Lower leg skin (tissue), 3 donors: ENCODE measurements at regions not wholly inside any gene's neighbourhood (a gene's known extent, or its start where the extent isn't known, plus 50 kb on each side); places are given as distances from the start of the nearest gene placed in this dataset.

Source experiments
- POLR2A ChIP-seq, 2 donors: fragments of 450-650 bp; IDR thresholded peaks; one replicate each; pipeline ENCODE4 v1.6.1; 2016 to 2017; ENCODE audit warnings: antibody characterized with exemption in 2 of 2, mild to moderate bottlenecking in 1 of 2, moderate library complexity in 1 of 2
- TF ChIP-seq, protein P1 (sequence below), 3 donors: fragments of 450-650 bp; IDR thresholded peaks; one replicate each; pipeline ENCODE4 v1.5.1; 2016; ENCODE audit warnings: antibody characterized with exemption in 3 of 3, mild to moderate bottlenecking in 3 of 3, moderate library complexity in 2 of 3

DNA sequence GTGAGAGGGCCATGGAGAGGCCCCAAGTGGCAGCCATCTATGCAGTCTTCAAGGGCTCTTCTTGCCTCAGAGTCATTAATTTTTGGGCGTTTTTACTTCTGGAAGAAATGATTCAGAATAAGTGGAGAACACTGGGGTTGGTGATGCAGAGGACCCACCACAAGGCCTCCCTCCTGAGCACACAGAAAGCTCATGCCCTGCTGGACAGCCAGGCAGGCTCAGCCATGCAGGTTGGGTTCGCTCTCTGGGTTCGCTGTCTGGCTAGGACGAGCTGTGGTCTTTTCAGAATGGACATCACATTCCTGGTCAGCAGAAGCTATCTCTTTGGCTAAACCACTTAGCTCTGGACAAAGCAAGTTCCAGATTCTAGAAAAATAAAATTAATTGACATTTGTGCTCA lies 480.8 kb downstream of the RPS24 start:
- TF ChIP-seq, protein P1, sequence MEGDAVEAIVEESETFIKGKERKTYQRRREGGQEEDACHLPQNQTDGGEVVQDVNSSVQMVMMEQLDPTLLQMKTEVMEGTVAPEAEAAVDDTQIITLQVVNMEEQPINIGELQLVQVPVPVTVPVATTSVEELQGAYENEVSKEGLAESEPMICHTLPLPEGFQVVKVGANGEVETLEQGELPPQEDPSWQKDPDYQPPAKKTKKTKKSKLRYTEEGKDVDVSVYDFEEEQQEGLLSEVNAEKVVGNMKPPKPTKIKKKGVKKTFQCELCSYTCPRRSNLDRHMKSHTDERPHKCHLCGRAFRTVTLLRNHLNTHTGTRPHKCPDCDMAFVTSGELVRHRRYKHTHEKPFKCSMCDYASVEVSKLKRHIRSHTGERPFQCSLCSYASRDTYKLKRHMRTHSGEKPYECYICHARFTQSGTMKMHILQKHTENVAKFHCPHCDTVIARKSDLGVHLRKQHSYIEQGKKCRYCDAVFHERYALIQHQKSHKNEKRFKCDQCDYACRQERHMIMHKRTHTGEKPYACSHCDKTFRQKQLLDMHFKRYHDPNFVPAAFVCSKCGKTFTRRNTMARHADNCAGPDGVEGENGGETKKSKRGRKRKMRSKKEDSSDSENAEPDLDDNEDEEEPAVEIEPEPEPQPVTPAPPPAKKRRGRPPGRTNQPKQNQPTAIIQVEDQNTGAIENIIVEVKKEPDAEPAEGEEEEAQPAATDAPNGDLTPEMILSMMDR (IDR thresholded peaks at IDR 0.05): no peak
- no peak for TF ChIP-seq POLR2A (IDR thresholded peaks at IDR 0.05)
